Psoas muscle (tissue), 7 donors: ENCODE measurements at regions not wholly inside any gene's neighbourhood (a gene's known extent, or its start where the extent isn't known, plus 50 kb on each side); places are given as distances from the start of the nearest gene placed in this dataset.

Source experiments
- ATAC-seq, 4 donors: fragments of 200-7000 bp; cut with Tn5 transposase; one replicate each; pipeline ENCODE4 v1.9.1; 2020; ENCODE audit warnings: moderate library complexity in 3 of 4, mild to moderate bottlenecking in 2 of 4
- DNase-seq, 2 donors: peaks; one replicate each; pipeline ENCODE4 v3.0.0-alpha.2; 2020
- H3K27ac ChIP-seq: fragments of 200-600 bp; one replicate; pipeline ENCODE4 v1.8.0; 2022
- H3K27me3 ChIP-seq, 3 donors: fragments of 200-600 bp in 1 of 3; one replicate each; pipeline versions ENCODE4 v1.6.1 to v1.8.0; 2013 to 2022; ENCODE audit warnings: low read length in 2 of 3, mild to moderate bottlenecking in 2 of 3, moderate library complexity in 1 of 3; ENCODE audit not compliant: insufficient read depth in 3 of 3
- H3K36me3 ChIP-seq, 2 donors: fragments of 200-600 bp in 1 of 2; one replicate each; pipeline versions ENCODE4 v1.6.1 to v1.8.0; 2013 to 2022; ENCODE audit warnings: low read depth in 1 of 2, mild to moderate bottlenecking in 1 of 2, moderate library complexity in 1 of 2; ENCODE audit not compliant: insufficient read depth in 1 of 2
- H3K4me1 ChIP-seq: fragments of 200-600 bp; one replicate; pipeline ENCODE4 v1.8.0; 2022
- H3K4me3 ChIP-seq: fragments of 200-600 bp; one replicate; pipeline ENCODE4 v1.8.0; 2022; ENCODE audit warnings: mild to moderate bottlenecking
- H3K9me3 ChIP-seq: fragments of 200-600 bp; one replicate; pipeline ENCODE4 v1.8.0; 2022
- CTCF ChIP-seq: fragments of 200-600 bp; IDR thresholded peaks from one replicate; pipeline ENCODE4 v1.8.0; 2022; ENCODE audit warnings: antibody characterized with exemption
- WGBS, 3 donors: extraction: QIAGEN DNeasy Blood & Tissue Kit; methylation state at CpG; one replicate each; pipeline versions ENCODE4 v1.1.6 to v1.1.7; 2013; 5-methylcytosine and 5-hydroxymethylcytosine counted together
- intact Hi-C, 2 donors: fragments of 100-400 bp; cut with DNase I; formaldehyde crosslinking; loops; one replicate each; pipeline versions ENCODE4 v1.11.0 to v1.14.2; 2022
- donor health status: healthy with polysubstance abuse.
- donor health status: DM: no; HTN: no; CAD: no; lungs with moderate emphysema.
- donor health status: Bipolar disorder and iron deficiency.
- donor health status: healthy.
- donor health status: DM: yes; HTN: yes; CAD: no.
- donor health status: DM: no; HTN: no; CAD: no.
- donor health status: DM: yes; HTN: yes; CAD: no.

DNA sequence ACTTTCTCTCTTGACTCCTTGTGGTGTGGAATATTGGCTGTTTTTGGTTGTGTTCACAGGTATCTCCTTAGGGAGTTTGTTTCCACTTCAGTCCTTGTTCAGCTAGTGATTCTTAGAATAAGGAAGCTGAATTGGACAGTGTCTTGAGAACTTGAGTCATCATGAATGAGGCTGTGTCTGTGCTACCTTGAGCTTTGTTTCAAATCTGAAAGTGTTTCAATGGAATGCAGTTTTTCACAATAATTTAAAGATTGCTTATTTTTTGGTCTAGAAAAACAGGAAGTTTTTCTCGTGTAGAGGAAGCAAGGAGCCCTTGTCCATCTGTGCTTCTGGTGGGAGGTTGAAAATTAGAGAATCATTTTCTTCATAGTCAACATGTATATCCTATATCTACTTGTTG, 76.5 kb downstream of the ZNF518B start:
- TF ChIP-seq CTCF, result no peak
- no peak overlapping the region for H3K27ac ChIP-seq
- intact Hi-C loops, result no loop called here
- no peak for ATAC-seq
- H3K27me3 ChIP-seq, result peaks cover 0 to 6% (median 0%) of the 10 kb centered on the region in 3 donors
- H3K36me3 ChIP-seq, result no peaks in the 10 kb centered on the region
- WGBS, 3 donors, result 0% methylated on average over 1 of the region's 1 CpG
- H3K4me3 ChIP-seq, result no peak overlapping the region
- no peaks in the 10 kb centered on the region for H3K9me3 ChIP-seq
- DNase-seq, result no peak
- H3K4me1 ChIP-seq, result no peaks in the 10 kb centered on the region

DNA sequence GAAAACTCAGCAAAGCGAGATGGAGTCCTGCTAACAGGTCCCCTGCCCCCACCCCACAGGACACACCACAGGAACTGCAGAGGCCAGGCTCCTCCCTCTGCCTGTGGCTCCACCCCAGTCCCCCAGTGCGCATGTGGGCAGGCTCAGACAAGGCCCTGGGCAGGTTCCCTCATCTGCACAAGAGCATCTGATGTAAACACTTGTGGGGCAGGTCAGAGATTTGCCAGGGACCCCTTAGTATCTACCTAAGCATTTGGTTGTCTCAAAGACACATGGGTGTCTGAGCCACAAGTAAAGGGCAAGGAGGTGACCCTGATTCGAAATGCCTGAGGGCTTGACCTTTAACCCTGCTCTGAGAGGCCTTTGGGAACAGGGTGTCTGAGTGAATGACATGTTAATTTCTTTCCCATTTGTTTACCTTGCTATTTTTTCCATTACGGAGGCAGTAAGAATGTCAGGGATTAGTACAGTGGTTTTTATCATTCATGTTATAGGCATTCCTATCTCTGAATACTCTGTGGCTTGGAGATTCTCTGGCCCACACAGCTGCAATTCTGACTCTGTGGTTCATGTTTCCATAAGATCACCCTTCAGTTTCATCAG, 85.3 kb downstream of the ZNF518B start:
- no peaks in the 10 kb centered on the region for H3K4me1 ChIP-seq
- H3K36me3 ChIP-seq, result no peaks in the 10 kb centered on the region
- 49 to 55% (median 54%) methylated on average over 4 of the region's 4 CpGs for WGBS, 3 donors
- H3K9me3 ChIP-seq, result no peaks in the 10 kb centered on the region
- peaks cover 0 to 5% (median 0%) of the 10 kb centered on the region in 3 donors for H3K27me3 ChIP-seq
- TF ChIP-seq CTCF, result no peak
- intact Hi-C loops, result loop anchor here in 1 of 2 donors (2.0 kb wide), 1 partner anchor 41 kb away; no protein-coding TSS in a partner anchor
- no peak overlapping the region for H3K4me3 ChIP-seq
- DNase-seq (no peak), ATAC-seq (no peak)
- no peak overlapping the region for H3K27ac ChIP-seq

- 71 to 76% (median 75%) methylated on average over 5 of the region's 5 CpGs for WGBS, 3 donors
- H3K27me3 ChIP-seq, result peaks cover 0 to 4% (median 0%) of the 10 kb centered on the region in 3 donors
- intact Hi-C loops, result loop anchor here in 1 of 2 donors (2.0 kb wide), 1 partner anchor 42 kb away; no protein-coding TSS in a partner anchor
- H3K4me1 ChIP-seq, result no peaks in the 10 kb centered on the region
- DNase-seq, result no peak
- no peak for TF ChIP-seq CTCF
- H3K36me3 ChIP-seq, result no peaks in the 10 kb centered on the region
- H3K27ac ChIP-seq, result no peak overlapping the region
- H3K4me3 ChIP-seq, result no peak overlapping the region
- H3K9me3 ChIP-seq, result no peaks in the 10 kb centered on the region
- ATAC-seq, result no peak
Observed at GRCh38 chr4:10371121-10371520, 86.1 kb downstream of the ZNF518B start.

DNA sequence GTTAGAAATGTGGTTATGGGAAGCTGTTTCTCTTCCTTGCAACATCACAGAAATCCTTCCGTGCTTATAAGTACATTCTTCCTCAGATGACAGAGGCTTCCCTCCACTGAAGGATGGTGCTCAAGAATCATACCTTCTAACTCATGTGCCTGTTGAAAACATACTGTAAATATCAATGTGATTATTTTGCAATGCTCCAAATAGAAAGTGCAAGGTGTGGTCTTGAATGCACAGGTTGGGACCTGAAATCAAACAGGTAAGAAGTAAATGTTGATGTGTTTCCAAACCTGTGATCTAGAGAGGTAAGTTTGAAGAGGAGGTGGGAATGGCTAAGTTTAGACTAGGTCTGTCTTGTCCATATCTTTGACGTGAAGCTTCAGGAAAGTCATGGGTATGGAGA, 87.7 kb downstream of the ZNF518B start:
- WGBS, 3 donors, result 85 to 86% (median 86%) methylated on average over 2 of the region's 2 CpGs
- no peak for DNase-seq
- H3K36me3 ChIP-seq, result no peaks in the 10 kb centered on the region
- ATAC-seq, result no peak
- no peak overlapping the region for H3K4me3 ChIP-seq
- no peaks in the 10 kb centered on the region for H3K4me1 ChIP-seq
- H3K27ac ChIP-seq, result no peak overlapping the region
- no peaks in the 10 kb centered on the region for H3K9me3 ChIP-seq
- intact Hi-C loops, result no loop called here
- H3K27me3 ChIP-seq, result no peaks in the 10 kb centered on the region
- TF ChIP-seq CTCF, result no peak

- intact Hi-C loops, result no loop called here
- H3K4me1 ChIP-seq, result no peaks in the 10 kb centered on the region
- DNase-seq (no peak), ATAC-seq (no peak)
- H3K4me3 ChIP-seq, result no peak overlapping the region
- no peak for TF ChIP-seq CTCF
- no peaks in the 10 kb centered on the region for H3K36me3 ChIP-seq
- H3K9me3 ChIP-seq, result no peaks in the 10 kb centered on the region
- H3K27me3 ChIP-seq, result peaks cover 0 to 6% (median 0%) of the 10 kb centered on the region in 3 donors
- no peak overlapping the region for H3K27ac ChIP-seq
Observed at GRCh38 chr4:10366628-10367027, 90.6 kb downstream of the ZNF518B start.
